Heart left ventricle (tissue), 16 donors: ENCODE measurements at regions not wholly inside any gene's neighbourhood (a gene's known extent, or its start where the extent isn't known, plus 50 kb on each side); places are given as distances from the start of the nearest gene placed in this dataset.

Experiments used
- ATAC-seq, 4 donors: fragments of 200-7000 bp; cut with Tn5 transposase; one replicate each; pipeline ENCODE4 v1.9.1; 2020 to 2022; ENCODE audit warnings: moderate library complexity in 4 of 4, mild to moderate bottlenecking in 3 of 4, moderate number of reproducible peaks in 1 of 4
- DNase-seq, 5 donors: peaks; one replicate each; pipeline ENCODE4 v3.0.0-alpha.2; 2020
- H3K27ac ChIP-seq, 12 donors: fragments of 200-600 bp; sonication (generic) in 4 of 12; one replicate each; pipeline versions ENCODE4 v1.5.0 to v1.8.0; 2016 to 2022; ENCODE audit warnings: mild to moderate bottlenecking in 2 of 12
- H3K27me3 ChIP-seq, 9 donors: fragments of 200-600 bp; sonication (generic) in 2 of 9; one replicate each; pipeline versions ENCODE4 v1.5.1 to v1.8.0; 2016 to 2022; ENCODE audit warnings: mild to moderate bottlenecking in 3 of 9
- H3K36me3 ChIP-seq, 9 donors: fragments of 200-600 bp; sonication (generic) in 2 of 9; one replicate each; pipeline versions ENCODE4 v1.5.0 to v1.8.0; 2018 to 2022; ENCODE audit warnings: mild to moderate bottlenecking in 2 of 9
- H3K4me1 ChIP-seq, 12 donors: fragments of 200-600 bp; sonication (generic) in 4 of 12; one replicate each; pipeline versions ENCODE4 v1.5.0 to v1.8.0; 2016 to 2022; ENCODE audit warnings: mild to moderate bottlenecking in 3 of 12
- H3K4me3 ChIP-seq, 12 donors: fragments of 200-600 bp; sonication (generic) in 4 of 12; one replicate each; pipeline versions ENCODE4 v1.5.0 to v1.8.0; 2017 to 2022; ENCODE audit warnings: mild to moderate bottlenecking in 9 of 12, moderate library complexity in 4 of 12
- H3K9me3 ChIP-seq, 12 donors: fragments of 200-600 bp; sonication (generic) in 4 of 12; one replicate each; pipeline versions ENCODE4 v1.5.0 to v1.8.0; 2016 to 2022; ENCODE audit warnings: mild to moderate bottlenecking in 1 of 12
- CTCF ChIP-seq, 12 donors: fragments of 200-600 bp; sonication (generic) in 4 of 12; IDR thresholded peaks; one replicate each; pipeline versions ENCODE4 v1.5.0 to v1.8.0; 2018 to 2022; ENCODE audit warnings: antibody characterized with exemption in 12 of 12, mild to moderate bottlenecking in 5 of 12
- POLR2A ChIP-seq, 2 donors: fragments of 450-650 bp; IDR thresholded peaks; one replicate each; pipeline ENCODE4 v1.6.1; 2017; ENCODE audit warnings: antibody characterized with exemption in 2 of 2, mild to moderate bottlenecking in 2 of 2, moderate library complexity in 2 of 2
- WGBS, 4 donors: extraction: QIAGEN DNeasy Blood & Tissue Kit in 2 of 4; methylation state at CpG; one replicate each; pipeline versions ENCODE4 v1.1.5 to v1.1.7; 2013 to 2018; 5-methylcytosine and 5-hydroxymethylcytosine counted together
- intact Hi-C, 10 donors: fragments of 100-400 bp; cut with DNase I; formaldehyde crosslinking; loops; one replicate each; pipeline versions ENCODE4 v1.11.1 to v1.14.2; 2022
- donor health status: ischemic (EF 13 %, LVEDD 7.1; RV severe dilation, severe dysfunction).
- donor health status: healthy with polysubstance abuse.
- donor health status: DM: no; HTN: yes; CAD: no.
- donor health status: DM: no; HTN: no; CAD: no.
- donor health status: ischemic (EF 25% LVEDD 6.9; RV normal size, moderate dysfunction).
- donor health status: ischemic (EF 25% LVEDD 5.7; RV mildly dilated, moderate dysfunction).
- donor health status: healthy.
- donor health status: DM: yes; HTN: yes; CAD: no.
- donor health status: ischemic (EF 35%, LVEDD 5.7; RV mildly dilated, moderate dysfunction).
- donor health status: nonischemic (EF 11% LVEDD 7.7; RV severe dilation, severe dysfunction).
- donor health status: DM: yes; HTN: yes; CAD: no.
- donor health status: PGD.
- donor health status: ischemic (EF 29% LVEDD 5.4; RV normal size, mild dysfunction).
- donor health status: nonischemic (EF 23%, LVEDD 6.1; RV moderate dilation, normal function).

- no peaks in the 10 kb centered on the region for H3K9me3 ChIP-seq
- ATAC-seq (no peak), DNase-seq (no peak)
- intact Hi-C loops = loop anchor here in 1 of 10 donors (5.0 kb wide), 1 partner anchor 48 kb away; no protein-coding TSS in a partner anchor
- no peak for TF ChIP-seq CTCF (IDR thresholded peaks at IDR 0.05)
- TF ChIP-seq POLR2A (IDR thresholded peaks at IDR 0.05) = no peak
- H3K27ac ChIP-seq = no peak overlapping the region
- H3K4me1 ChIP-seq = peaks cover 0 to 3% (median 0%) of the 10 kb centered on the region in 12 donors
- H3K4me3 ChIP-seq = no peak overlapping the region
- 63 to 65% (median 64%) methylated on average over 4 of the region's 4 CpGs for WGBS, 4 donors
- H3K27me3 ChIP-seq = no peaks in the 10 kb centered on the region
- no peaks in the 10 kb centered on the region for H3K36me3 ChIP-seq
Observed at GRCh38 chr9:16254674-16255073, 615.8 kb downstream of the BNC2 start.

GRCh38 chr9:16255217-16255616 is 615.3 kb downstream of the BNC2 start:
- ATAC-seq (no peak), DNase-seq (no peak)
- Histone ChIP-seq H3K27me3 (no peaks in the 10 kb centered on the region), H3K9me3 (no peaks in the 10 kb centered on the region), H3K27ac (no peak overlapping the region), H3K36me3 (no peaks in the 10 kb centered on the region), H3K4me3 (no peak overlapping the region), H3K4me1 (peaks cover 0 to 3% (median 0%) of the 10 kb centered on the region in 12 donors)
- 66 to 79% (median 73%) methylated on average over 4 of the region's 4 CpGs for WGBS, 4 donors
- TF ChIP-seq CTCF (IDR thresholded peaks at IDR 0.05) (no peak), POLR2A (IDR thresholded peaks at IDR 0.05) (no peak)
- intact Hi-C loops = no loop called here

- Histone ChIP-seq H3K27ac (no peak overlapping the region), H3K9me3 (no peaks in the 10 kb centered on the region), H3K4me3 (no peak overlapping the region), H3K27me3 (no peaks in the 10 kb centered on the region), H3K36me3 (no peaks in the 10 kb centered on the region), H3K4me1 (peaks cover 0 to under 1% (median 0%) of the 10 kb centered on the region in 12 donors)
- no peak for ATAC-seq
- intact Hi-C loops = no loop called here
- DNase-seq = no peak
- WGBS, 4 donors = 54 to 67% (median 63%) methylated on average over 2 of the region's 2 CpGs
- TF ChIP-seq CTCF (IDR thresholded peaks at IDR 0.05) = peak in 11 of 12 donors; percentile 8 to 49 (median 35)
- TF ChIP-seq POLR2A (IDR thresholded peaks at IDR 0.05) = no peak
Observed at GRCh38 chr9:16257604-16258003, 612.9 kb downstream of the BNC2 start.

- Histone ChIP-seq H3K36me3 (no peaks in the 10 kb centered on the region), H3K4me3 (no peak overlapping the region), H3K27ac (no peak overlapping the region), H3K9me3 (no peaks in the 10 kb centered on the region), H3K27me3 (peaks cover 0 to 5% (median 0%) of the 10 kb centered on the region in 9 donors), H3K4me1 (no peaks in the 10 kb centered on the region)
- intact Hi-C loops = no loop called here
- DNase-seq (no peak), ATAC-seq (no peak)
- WGBS, 4 donors = 93 to 97% (median 96%) methylated on average over 12 of the region's 12 CpGs
- TF ChIP-seq CTCF (IDR thresholded peaks at IDR 0.05) = no peak
- TF ChIP-seq POLR2A (IDR thresholded peaks at IDR 0.05) = no peak
Observed at GRCh38 chr9:16258191-16258590, 612.3 kb downstream of the BNC2 start.
